Renal pelvis (tissue), 1 donor: ENCODE measurements at regions not wholly inside any gene's neighbourhood (a gene's known extent, or its start where the extent isn't known, plus 50 kb on each side); places are given as distances from the start of the nearest gene placed in this dataset.
"Not testable (repeated sequence)": the region's sequence is repeated elsewhere in the genome, so short reads cannot be mapped to it uniquely, and the experiment has no call there.

Experiments
- DNase-seq: peaks from one replicate; pipeline ENCODE4 v3.0.0-alpha.2; 2013

GRCh38 chr15:39420853-39421192 lies 160.1 kb upstream of the THBS1 start:
- not testable (repeated sequence) for DNase-seq

DNA sequence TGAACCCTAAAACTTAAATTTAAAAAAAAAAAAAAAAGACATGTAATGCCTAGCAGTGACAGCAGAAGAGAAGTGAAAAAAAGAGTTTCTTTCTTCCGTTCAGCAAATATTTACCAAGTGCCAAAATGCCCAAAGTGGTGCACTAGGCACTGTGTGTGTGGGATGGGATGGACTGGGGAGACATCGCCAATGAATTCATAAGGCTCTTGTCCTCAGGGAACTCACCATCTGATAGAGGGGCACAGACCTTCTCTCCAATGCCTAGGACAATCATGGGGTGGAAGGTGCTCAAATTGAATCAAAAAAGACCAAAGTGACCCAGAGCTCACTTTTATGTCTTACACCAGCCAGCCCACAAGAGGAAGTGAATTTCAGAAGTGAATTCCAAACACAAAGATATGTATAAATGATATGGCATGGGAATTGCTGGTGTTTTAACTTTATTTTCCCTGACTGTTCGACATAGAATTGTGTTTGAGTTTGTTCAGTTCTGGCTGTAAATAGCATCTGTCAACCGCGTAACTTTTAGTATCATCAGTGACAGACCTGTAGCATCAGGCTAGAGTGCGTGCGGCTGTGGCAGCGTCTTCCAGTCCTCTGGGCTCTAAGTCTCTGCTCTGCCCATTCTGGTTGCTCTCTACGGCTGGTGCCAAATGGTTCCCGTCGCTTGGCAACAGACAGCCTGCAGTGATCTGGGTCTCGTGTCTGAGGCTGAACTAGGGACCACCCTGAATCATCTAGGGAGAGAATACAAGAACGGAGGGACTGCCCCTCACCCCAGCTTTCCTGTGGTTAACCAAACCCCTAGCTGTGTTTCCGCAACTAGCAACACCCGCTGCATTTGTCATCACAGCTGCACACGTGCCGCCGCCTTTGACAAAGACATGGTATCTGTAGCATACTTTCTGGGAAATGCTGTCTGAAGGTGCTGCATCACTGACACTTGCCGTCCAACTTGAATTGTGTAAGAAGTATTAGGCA lies 154.0 kb upstream of the THBS1 start:
- DNase-seq = peak; percentile 27

GRCh38 chr15:39427705-39428104 lies 153.2 kb upstream of the THBS1 start:
- no peak for DNase-seq

GRCh38 chr15:39429898-39430357 lies 151.0 kb upstream of the THBS1 start:
- DNase-seq = peak; percentile 28

DNA sequence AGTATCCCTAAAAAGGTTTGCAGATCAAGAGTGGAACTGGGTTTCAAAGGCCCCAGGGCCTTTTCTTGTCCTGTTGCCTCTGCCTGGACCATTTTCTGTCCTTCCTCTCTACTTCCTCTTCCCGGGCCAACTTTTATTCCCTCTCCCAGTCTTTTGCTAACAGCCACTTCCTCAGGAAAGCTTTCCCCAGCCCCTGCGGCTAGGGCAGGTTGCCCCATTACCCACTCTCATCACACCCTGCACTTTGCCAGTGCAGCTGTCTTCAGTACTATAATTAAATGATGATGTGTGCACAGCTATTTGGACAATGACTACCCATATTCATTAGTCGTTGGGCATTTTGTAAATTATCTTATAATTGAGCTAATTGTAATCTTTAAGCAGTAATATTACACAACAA lies 150.5 kb upstream of the THBS1 start:
- no peak for DNase-seq

- no peak for DNase-seq
Measured at GRCh38 chr15:39431376-39431775, 149.5 kb upstream of the THBS1 start.

GRCh38 chr15:39432026-39432425 lies 148.9 kb upstream of the THBS1 start:
- DNase-seq = no peak

GRCh38 chr15:39432912-39433348 lies 147.9 kb upstream of the THBS1 start:
- DNase-seq = no peak

DNA sequence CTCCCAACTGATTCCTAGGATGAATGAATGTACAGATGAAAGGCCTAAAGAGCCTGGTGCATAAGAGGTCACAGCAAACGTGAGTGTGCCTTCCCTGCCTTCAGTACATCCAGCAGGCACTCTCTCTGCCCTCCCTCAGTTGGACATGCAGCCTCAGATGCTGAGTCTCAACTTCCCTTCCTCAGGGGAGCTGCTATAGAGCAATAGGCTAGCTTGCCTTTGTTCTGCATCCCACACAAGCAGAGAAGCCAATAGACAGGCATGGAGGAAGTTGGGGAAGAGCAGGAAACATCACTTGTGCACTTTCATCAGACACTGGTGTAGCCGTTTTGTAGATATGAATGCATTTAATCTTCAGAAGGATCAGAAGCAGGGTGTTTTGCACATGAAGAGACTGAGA lies 147.5 kb upstream of the THBS1 start:
- no peak for DNase-seq

- DNase-seq = peak; percentile 77
Measured at GRCh38 chr15:39434163-39434562, 146.7 kb upstream of the THBS1 start.

GRCh38 chr15:39434751-39435238 lies 146.1 kb upstream of the THBS1 start:
- DNase-seq = peak; percentile 84

DNA sequence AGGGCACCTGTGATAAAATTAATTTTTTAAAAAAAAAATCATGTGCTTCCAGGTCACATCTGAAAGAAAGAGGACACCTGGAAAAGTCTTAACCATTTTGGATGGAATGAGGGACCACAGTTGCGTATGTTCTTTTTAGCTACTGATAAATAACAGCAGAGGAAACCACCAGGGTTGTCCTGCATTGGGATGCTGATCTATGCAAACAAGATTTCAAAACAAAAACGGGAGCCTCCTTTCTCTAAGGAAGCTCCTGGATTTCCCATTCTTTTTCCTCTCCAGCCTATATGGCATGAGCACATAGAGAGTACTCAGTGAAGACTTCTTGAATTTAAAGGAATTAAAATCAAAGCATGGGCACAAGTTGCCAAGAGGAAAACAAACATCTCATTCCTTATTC lies 145.6 kb upstream of the THBS1 start:
- DNase-seq = no peak

DNA sequence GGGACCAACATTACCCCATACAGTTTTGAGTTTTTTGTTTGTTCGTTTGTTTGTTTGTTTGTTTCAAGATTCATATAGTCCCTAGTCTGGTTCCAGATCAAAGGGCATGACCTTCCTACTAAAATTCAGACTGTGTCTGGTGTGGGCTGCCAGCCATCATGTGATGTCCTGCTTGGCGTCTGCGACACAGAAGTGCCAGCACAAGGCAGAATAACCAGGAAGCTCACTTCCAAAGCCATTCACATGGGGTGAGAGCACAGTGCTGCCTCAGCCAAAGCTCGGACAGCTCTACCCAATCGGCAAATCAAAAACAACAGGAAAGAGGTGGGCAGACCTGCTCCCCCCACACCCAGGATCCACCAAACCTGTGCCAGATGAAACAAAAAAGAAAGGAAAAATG lies 142.6 kb upstream of the THBS1 start:
- no peak for DNase-seq

- no peak for DNase-seq
Measured at GRCh38 chr15:39438799-39439592, 141.9 kb upstream of the THBS1 start.

- no peak for DNase-seq
Measured at GRCh38 chr15:39442898-39443297, 138.0 kb upstream of the THBS1 start.

DNA sequence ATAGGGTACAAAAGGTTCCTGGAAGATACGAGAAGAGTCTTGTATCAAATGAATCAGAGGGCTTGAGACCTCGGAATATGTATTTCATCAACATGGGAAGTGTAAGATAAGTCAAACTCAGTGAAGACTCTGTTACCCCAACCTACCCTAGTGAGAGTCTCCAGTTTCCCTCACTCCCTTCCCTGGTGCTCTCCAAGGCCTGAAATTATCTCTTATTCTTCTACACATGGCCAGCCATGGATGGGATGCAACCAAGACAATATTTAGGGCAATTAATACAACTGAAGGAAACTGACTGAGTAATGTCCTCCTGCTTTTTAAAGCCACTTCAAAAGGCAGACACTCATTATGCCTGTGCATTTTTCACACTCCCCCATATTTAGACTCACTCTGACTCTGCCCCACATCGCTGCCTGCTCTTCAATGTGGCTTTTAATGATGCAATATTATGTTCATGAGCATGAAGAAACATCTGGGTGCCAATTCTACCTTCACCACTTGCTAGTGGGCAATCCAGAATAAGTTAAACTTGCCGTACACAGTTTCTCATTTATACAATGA lies 137.1 kb upstream of the THBS1 start:
- DNase-seq = no peak

DNA sequence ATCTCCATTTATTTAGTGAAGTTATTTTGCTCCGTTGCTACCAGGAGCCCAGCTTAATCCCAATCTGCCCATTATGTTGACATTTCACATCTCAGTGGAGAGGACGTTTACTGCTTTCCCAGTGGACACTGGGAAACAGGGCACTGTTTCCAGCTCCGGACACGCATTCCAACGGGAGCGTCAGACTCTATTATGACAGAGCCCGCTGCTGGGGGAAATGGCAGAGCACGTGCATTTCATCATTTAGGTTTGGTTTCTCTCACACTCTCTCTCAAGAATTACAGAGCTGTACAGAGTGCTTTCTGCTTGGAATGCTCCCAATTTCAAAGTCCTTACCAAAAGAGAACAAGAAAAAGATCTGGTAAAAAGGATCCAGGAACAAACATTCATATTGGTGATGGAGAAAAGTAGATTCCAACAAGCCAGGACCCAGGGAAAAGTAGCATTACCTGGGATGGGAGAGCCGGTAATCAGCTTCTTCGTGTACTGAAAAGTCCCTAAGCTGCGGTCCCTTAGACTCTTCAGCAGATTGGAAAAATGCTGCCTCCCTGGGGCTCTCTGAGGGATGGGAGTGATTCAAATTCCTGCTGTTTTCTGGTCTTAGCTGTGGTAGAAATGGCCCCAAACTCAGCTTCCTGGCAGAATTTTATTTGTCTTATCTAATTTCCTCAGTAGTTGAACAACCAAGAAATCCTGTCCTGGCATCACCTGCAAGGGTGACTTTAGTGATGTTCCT lies 136.0 kb upstream of the THBS1 start:
- no peak for DNase-seq

- no peak for DNase-seq
Measured at GRCh38 chr15:39445931-39446330, 134.9 kb upstream of the THBS1 start.

DNA sequence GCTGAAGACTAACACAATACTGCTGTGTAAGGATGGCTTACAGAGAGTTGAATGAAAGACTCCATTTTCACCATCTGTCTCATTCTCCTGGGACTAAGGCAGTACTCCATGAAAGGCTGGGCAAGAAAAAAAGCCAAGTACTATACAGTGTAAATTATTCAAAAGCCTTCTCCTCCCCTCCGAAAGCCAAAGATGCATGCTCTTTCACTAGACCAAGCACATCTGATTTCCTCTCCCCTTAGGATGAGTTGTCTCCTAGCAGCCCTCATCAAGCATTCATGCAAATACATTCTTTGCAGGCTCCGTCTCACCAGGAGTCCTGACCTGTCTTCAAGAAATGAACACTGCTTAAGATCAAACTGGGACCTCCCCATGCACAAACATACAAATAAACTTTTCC lies 133.5 kb upstream of the THBS1 start:
- no peak for DNase-seq

DNA sequence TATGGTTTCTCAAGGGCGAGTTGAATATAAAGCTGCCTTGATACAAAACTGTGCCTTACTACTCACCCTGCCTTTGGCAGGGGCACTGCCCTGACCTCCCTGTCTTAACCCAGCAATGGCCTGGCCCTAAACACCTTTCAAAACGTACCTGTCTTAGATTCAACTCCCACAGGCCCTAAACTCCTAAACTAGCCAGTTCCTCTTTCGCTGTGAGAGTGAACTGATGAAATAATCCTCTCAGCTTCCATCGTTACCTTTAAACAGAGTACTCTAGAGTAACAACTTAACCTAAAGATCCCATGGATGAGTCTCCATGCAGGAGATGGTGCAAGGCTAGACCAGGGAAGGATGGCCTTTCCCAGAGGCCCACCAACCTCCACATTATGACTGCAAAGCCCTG lies 133.0 kb upstream of the THBS1 start:
- DNase-seq = no peak

DNA sequence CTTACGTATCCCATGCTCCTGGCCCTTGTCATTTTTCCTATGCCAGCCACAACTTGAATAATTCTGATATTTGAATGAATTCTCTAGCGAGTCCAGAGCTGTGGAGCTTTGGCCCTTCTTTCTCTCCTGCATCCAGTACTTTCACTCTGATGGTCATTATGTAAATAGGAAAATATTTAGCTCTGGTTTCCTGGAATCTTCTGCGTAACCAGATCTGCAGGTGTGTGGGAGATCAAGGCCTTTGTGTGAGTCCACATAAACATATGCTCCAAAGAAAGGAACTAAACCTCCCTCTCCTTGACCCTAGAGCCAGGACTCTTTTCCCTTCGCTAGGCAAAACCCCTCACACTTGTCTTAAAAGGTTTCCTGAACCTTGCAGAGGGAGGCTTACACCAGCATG lies 132.5 kb upstream of the THBS1 start:
- no peak for DNase-seq
